Colonic mucosa (tissue), 4 donors: ENCODE measurements at regions not wholly inside any gene's neighbourhood (a gene's known extent, or its start where the extent isn't known, plus 50 kb on each side); places are given as distances from the start of the nearest gene placed in this dataset.
"Not testable (repeated sequence)": the region's sequence is repeated elsewhere in the genome, so short reads cannot be mapped to it uniquely, and the experiment has no call there.

Experiments
- DNase-seq: peaks from one replicate; pipeline ENCODE4 v3.0.0-alpha.2; 2020
- H3K27ac ChIP-seq: fragments of 200-600 bp; one replicate; pipeline ENCODE4 v1.8.0; 2021
- H3K27me3 ChIP-seq: fragments of 200-600 bp; one replicate; pipeline ENCODE4 v1.8.0; 2021
- H3K36me3 ChIP-seq: fragments of 200-600 bp; one replicate; pipeline ENCODE4 v1.8.0; 2021
- H3K4me1 ChIP-seq: fragments of 200-600 bp; one replicate; pipeline ENCODE4 v1.8.0; 2021; ENCODE audit warnings: mild to moderate bottlenecking
- H3K4me3 ChIP-seq: fragments of 200-600 bp; one replicate; pipeline ENCODE4 v1.8.0; 2021
- H3K9ac ChIP-seq, 2 donors: one replicate each; pipeline ENCODE4 v1.7.0; 2013; ENCODE audit warnings: control low read depth in 2 of 2, low read depth in 2 of 2, low read length in 2 of 2
- H3K9me3 ChIP-seq: fragments of 200-600 bp; one replicate; pipeline ENCODE4 v1.8.0; 2021
- CTCF ChIP-seq: fragments of 200-600 bp; IDR thresholded peaks from one replicate; pipeline ENCODE4 v1.8.0; 2022; ENCODE audit warnings: antibody characterized with exemption, mild to moderate bottlenecking
- intact Hi-C: fragments of 100-400 bp; cut with DNase I; formaldehyde crosslinking; loops from one replicate; pipeline ENCODE4 v1.14.1; 2022
- donor health status: healthy.
- donor health status: DM: no; HTN: no; CAD: no.
- donor health status: DM: no; HTN: no; CAD: no.

GRCh38 chr11:64438986-64439771 is 80.2 kb downstream of the RPS6KA4 start:
- intact Hi-C loops = no loop called here
- Histone ChIP-seq H3K27ac (no peak overlapping the region), H3K36me3 (no peaks in the 10 kb centered on the region), H3K9ac (no peak overlapping the region), H3K27me3 (no peaks in the 10 kb centered on the region), H3K4me3 (no peak overlapping the region), H3K9me3 (no peaks in the 10 kb centered on the region), H3K4me1 (no peaks in the 10 kb centered on the region)
- no peak for TF ChIP-seq CTCF
- DNase-seq = no peak

- H3K4me3 ChIP-seq, DNase-seq, H3K4me1 ChIP-seq, H3K36me3 ChIP-seq, H3K9ac ChIP-seq, intact Hi-C loops, H3K27me3 ChIP-seq, H3K27ac ChIP-seq, H3K9me3 ChIP-seq: not testable (repeated sequence)
These were observed 81.0 kb downstream of the RPS6KA4 start for GRCh38 chr11:64439772-64440491.

GRCh38 chr11:64441127-64441526 is 82.2 kb downstream of the RPS6KA4 start:
- H3K9me3 ChIP-seq = no peaks in the 10 kb centered on the region
- no peak for TF ChIP-seq CTCF
- no peak overlapping the region for H3K9ac ChIP-seq
- H3K4me3 ChIP-seq = no peak overlapping the region
- no peaks in the 10 kb centered on the region for H3K36me3 ChIP-seq
- no peaks in the 10 kb centered on the region for H3K27me3 ChIP-seq
- intact Hi-C loops = no loop called here
- DNase-seq = no peak
- no peak overlapping the region for H3K27ac ChIP-seq
- no peaks in the 10 kb centered on the region for H3K4me1 ChIP-seq

GRCh38 chr11:64443001-64443400 is 84.0 kb downstream of the RPS6KA4 start:
- Histone ChIP-seq H3K9me3 (no peaks in the 10 kb centered on the region), H3K4me1 (peaks cover under 1% of the 10 kb centered on the region), H3K4me3 (no peak overlapping the region), H3K36me3 (no peaks in the 10 kb centered on the region), H3K27ac (no peak overlapping the region), H3K9ac (no peak overlapping the region), H3K27me3 (no peaks in the 10 kb centered on the region)
- TF ChIP-seq CTCF = no peak
- intact Hi-C loops = no loop called here
- no peak for DNase-seq

GRCh38 chr11:64444838-64445441 is 86.0 kb downstream of the RPS6KA4 start:
- H3K4me3 ChIP-seq = no peak overlapping the region
- peaks cover 16% of the 10 kb centered on the region for H3K4me1 ChIP-seq
- intact Hi-C loops = loop anchor here (5.0 kb wide), 1 partner anchor 207 kb away; no protein-coding TSS in a partner anchor
- H3K27ac ChIP-seq = no peak overlapping the region
- no peaks in the 10 kb centered on the region for H3K9me3 ChIP-seq
- no peak for TF ChIP-seq CTCF
- H3K36me3 ChIP-seq = no peaks in the 10 kb centered on the region
- no peak overlapping the region for H3K9ac ChIP-seq
- DNase-seq = no peak
- no peaks in the 10 kb centered on the region for H3K27me3 ChIP-seq
